H9 (cell line): ENCODE measurements at regions not wholly inside any gene's neighbourhood (a gene's known extent, or its start where the extent isn't known, plus 50 kb on each side); places are given as distances from the start of the nearest gene placed in this dataset.

Source experiments
- DNase-seq: peaks from one replicate; pipeline ENCODE4 v3.0.0-alpha.2; 2017
- H2AFZ ChIP-seq: one replicate; pipeline ENCODE4 v1.6.1; 2013; ENCODE audit warnings: mild to moderate bottlenecking, low read length, control low read depth, moderate library complexity
- H2AK5ac ChIP-seq: 2 replicates; pipeline ENCODE4 v1.6.1; 2013; ENCODE audit warnings: low read length, control low read depth, mixed read lengths; ENCODE audit not compliant: insufficient read length
- H2BK120ac ChIP-seq: one replicate; pipeline ENCODE4 v1.6.1; 2013; ENCODE audit warnings: low read depth, mild to moderate bottlenecking, low read length, control low read depth, inconsistent platforms; ENCODE audit not compliant: poor library complexity, severe bottlenecking
- H2BK12ac ChIP-seq: 2 replicates; pipeline ENCODE4 v1.6.1; 2013; ENCODE audit warnings: low read length, control low read depth, mixed read lengths, low read depth; ENCODE audit not compliant: insufficient read length
- H2BK15ac ChIP-seq: 2 replicates; pipeline ENCODE4 v1.6.1; 2013; ENCODE audit warnings: low read depth, low read length, control low read depth
- H2BK20ac ChIP-seq: one replicate; pipeline ENCODE4 v1.6.1; 2013; ENCODE audit warnings: low read depth, mild to moderate bottlenecking, low read length, control low read depth, inconsistent platforms; ENCODE audit not compliant: poor library complexity, severe bottlenecking
- H2BK5ac ChIP-seq: 2 replicates; pipeline ENCODE4 v1.6.1; 2013; ENCODE audit warnings: low read length, control low read depth, mixed read lengths; ENCODE audit not compliant: insufficient read length
- H3K14ac ChIP-seq: 2 replicates; pipeline ENCODE4 v1.6.1; 2013; ENCODE audit warnings: low read length, control low read depth; ENCODE audit not compliant: insufficient read depth
- H3K18ac ChIP-seq: 2 replicates; pipeline ENCODE4 v1.6.1; 2013; ENCODE audit warnings: low read depth, mild to moderate bottlenecking, mixed read lengths, low read length, control low read depth; ENCODE audit not compliant: insufficient read length
- H3K23ac ChIP-seq: 2 replicates; pipeline ENCODE4 v1.6.1; 2013; ENCODE audit warnings: low read length, control low read depth, mixed read lengths, low read depth; ENCODE audit not compliant: insufficient read length
- H3K23me2 ChIP-seq: 2 replicates; pipeline ENCODE4 v1.6.1; 2013; ENCODE audit warnings: low read depth, mild to moderate bottlenecking, mixed read lengths, low read length, control low read depth; ENCODE audit not compliant: insufficient read length, poor library complexity, severe bottlenecking
- H3K27ac ChIP-seq: 2 replicates; pipeline ENCODE4 v1.5.1; 2013; ENCODE audit warnings: low read length, control low read depth, mixed read lengths, low read depth; ENCODE audit not compliant: insufficient read length
- H3K27me3 ChIP-seq: 2 replicates; pipeline ENCODE4 v1.6.1; 2013; ENCODE audit warnings: low read length, control low read depth, inconsistent platforms; ENCODE audit not compliant: insufficient read depth
- H3K4ac ChIP-seq: 2 replicates; pipeline ENCODE4 v1.6.1; 2013; ENCODE audit warnings: low read depth, mild to moderate bottlenecking, control low read depth, inconsistent platforms, low read length, moderate library complexity
- H3K4me1 ChIP-seq: 2 replicates; pipeline ENCODE4 v1.6.1; 2013; ENCODE audit warnings: low read length, control low read depth, inconsistent platforms; ENCODE audit not compliant: insufficient read depth
- H3K4me2 ChIP-seq: 2 replicates; pipeline ENCODE4 v1.6.1; 2013; ENCODE audit warnings: low read length, control low read depth, mixed read lengths; ENCODE audit not compliant: insufficient read length, insufficient read depth
- H3K56ac ChIP-seq: 2 replicates; pipeline ENCODE4 v1.6.1; 2013; ENCODE audit warnings: low read depth, mild to moderate bottlenecking, mixed read lengths, low read length, control low read depth; ENCODE audit not compliant: insufficient read length
- H3K79me1 ChIP-seq: 2 replicates; pipeline ENCODE4 v1.6.1; 2013; ENCODE audit warnings: low read depth, mild to moderate bottlenecking, moderate library complexity, low read length, control low read depth, inconsistent platforms; ENCODE audit not compliant: insufficient read depth, poor library complexity, severe bottlenecking
- H3K79me2 ChIP-seq: 2 replicates; pipeline ENCODE4 v1.6.1; 2013; ENCODE audit warnings: low read length, control low read depth, inconsistent platforms; ENCODE audit not compliant: insufficient read depth
- H3K9ac ChIP-seq: 2 replicates; pipeline ENCODE4 v1.6.1; 2013; ENCODE audit warnings: low read length, control low read depth, mixed read lengths; ENCODE audit not compliant: insufficient read length; ENCODE audit errors: extremely low read depth
- H3K9me3 ChIP-seq: one replicate; pipeline ENCODE4 v1.6.1; 2013; ENCODE audit warnings: low read depth, low read length, inconsistent platforms; ENCODE audit not compliant: control insufficient read depth
- H3T11ph ChIP-seq: one replicate; pipeline ENCODE4 v1.6.1; 2013; ENCODE audit warnings: mild to moderate bottlenecking, low read length, control low read depth, inconsistent platforms
- H4K20me1 ChIP-seq: one replicate; pipeline ENCODE4 v1.6.1; 2013; ENCODE audit not compliant: control insufficient read depth, insufficient read length, insufficient read depth
- H4K5ac ChIP-seq: 2 replicates; pipeline ENCODE4 v1.6.1; 2013; ENCODE audit warnings: low read depth, mild to moderate bottlenecking, mixed read lengths, low read length, control low read depth; ENCODE audit not compliant: insufficient read length
- H4K8ac ChIP-seq: replicated peaks from 2 replicates; pipeline ENCODE4 v1.6.1; 2013; ENCODE audit warnings: low read length, control low read depth, mixed read lengths, low read depth; ENCODE audit not compliant: insufficient read length
- H4K91ac ChIP-seq: 2 replicates; pipeline ENCODE4 v1.6.1; 2013; ENCODE audit warnings: low read depth, mild to moderate bottlenecking, moderate library complexity, mixed read lengths, low read length, control low read depth; ENCODE audit not compliant: insufficient read length
- H3K27ac Mint-ChIP-seq, 3 experiments: 2 replicates in 2 of 3; 3 replicates in 1 of 3; pipeline ENCODE4 v1.8.0; 2020 to 2021; ENCODE audit warnings: mixed read lengths in 3 of 3, mild to moderate bottlenecking in 1 of 3, moderate library complexity in 1 of 3
- H3K27me3 Mint-ChIP-seq: 2 replicates; pipeline ENCODE4 v1.8.0; 2021; ENCODE audit warnings: low read depth, mild to moderate bottlenecking, moderate library complexity, mixed read lengths
- H3K36me3 Mint-ChIP-seq, 3 experiments: 2 replicates in 2 of 3; 3 replicates in 1 of 3; pipeline ENCODE4 v1.8.0; 2020 to 2021; ENCODE audit warnings: low read depth in 3 of 3, mixed read lengths in 3 of 3; ENCODE audit not compliant: insufficient read depth in 1 of 3
- H3K4me1 Mint-ChIP-seq, 2 experiments: 2 replicates each; pipeline ENCODE4 v1.8.0; 2020; ENCODE audit warnings: mixed read lengths in 2 of 2
- H3K4me3 Mint-ChIP-seq, 2 experiments: 2 replicates in 1 of 2; 3 replicates in 1 of 2; pipeline ENCODE4 v1.8.0; 2020 to 2021; ENCODE audit warnings: mild to moderate bottlenecking in 2 of 2, mixed read lengths in 2 of 2, moderate library complexity in 1 of 2
- H3K9me3 Mint-ChIP-seq, 2 experiments: 2 replicates in 1 of 2; 3 replicates in 1 of 2; pipeline ENCODE4 v1.8.0; 2020; ENCODE audit warnings: mild to moderate bottlenecking in 2 of 2, mixed read lengths in 2 of 2, moderate library complexity in 1 of 2
- TF ChIP-seq, protein P1 (sequence below): fragments of 200-600 bp; sonication (generic); conservative IDR thresholded peaks from 3 replicates; pipeline ENCODE4 v1.8.0; 2021; ENCODE audit warnings: antibody characterized with exemption, mild to moderate bottlenecking

DNA sequence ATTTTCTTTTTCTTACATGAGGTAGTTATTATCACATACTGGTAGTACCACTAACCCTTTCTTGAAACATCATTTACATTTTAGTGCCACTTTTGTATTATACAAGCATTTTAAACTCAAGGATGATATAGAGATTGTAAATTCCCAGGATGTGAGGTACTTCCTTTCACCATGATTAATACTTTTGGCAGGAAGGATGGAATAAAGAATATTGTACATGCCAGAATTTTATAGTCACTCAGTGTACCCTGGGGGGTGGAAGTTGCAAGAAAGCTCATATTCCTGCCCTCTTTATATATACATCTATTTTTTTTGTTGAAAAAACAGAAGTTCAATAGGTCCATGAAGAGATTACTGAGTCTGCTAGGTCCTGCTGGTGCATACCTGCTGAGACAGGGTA lies 141.0 kb upstream of the PLSCR5 start:
- Histone ChIP-seq H3K23me2 (no peaks in the 10 kb centered on the region), H3T11ph (no peak overlapping the region), H4K5ac (no peak overlapping the region), H3K4me1 (no peaks in the 10 kb centered on the region), H3K27ac (no peak overlapping the region), H3K4ac (no peak overlapping the region), H3K9me3 (no peaks in the 10 kb centered on the region), H3K79me2 (no peaks in the 10 kb centered on the region), H4K8ac (no peak overlapping the region), H2BK12ac (no peak overlapping the region), H4K20me1 (no peaks in the 10 kb centered on the region), H2BK120ac (no peak overlapping the region), H3K4me2 (no peak overlapping the region), H3K9ac (no peak overlapping the region), H2AFZ (no peak overlapping the region), H3K14ac (no peak overlapping the region), H2BK15ac (no peak overlapping the region), H2AK5ac (no peak overlapping the region), H3K27me3 (no peaks in the 10 kb centered on the region), H4K91ac (no peak overlapping the region), H2BK5ac (no peak overlapping the region), H3K18ac (no peak overlapping the region), H3K23ac (no peak overlapping the region), H2BK20ac (no peak overlapping the region), H3K79me1 (no peaks in the 10 kb centered on the region), H3K56ac (no peak overlapping the region)
- peaks cover 0 to 2% of the 10 kb centered on the region in 2 experiments; a peak in 1 of 5 replicates for H3K9me3 Mint-ChIP-seq
- no peaks in the 10 kb centered on the region; a peak in 1 of 7 replicates for H3K36me3 Mint-ChIP-seq
- no peaks in the 10 kb centered on the region for H3K27me3 Mint-ChIP-seq
- H3K4me1 Mint-ChIP-seq = no peaks in the 10 kb centered on the region; a peak in 1 of 4 replicates
- H3K27ac Mint-ChIP-seq = no peak overlapping the region
- TF ChIP-seq, protein P1, sequence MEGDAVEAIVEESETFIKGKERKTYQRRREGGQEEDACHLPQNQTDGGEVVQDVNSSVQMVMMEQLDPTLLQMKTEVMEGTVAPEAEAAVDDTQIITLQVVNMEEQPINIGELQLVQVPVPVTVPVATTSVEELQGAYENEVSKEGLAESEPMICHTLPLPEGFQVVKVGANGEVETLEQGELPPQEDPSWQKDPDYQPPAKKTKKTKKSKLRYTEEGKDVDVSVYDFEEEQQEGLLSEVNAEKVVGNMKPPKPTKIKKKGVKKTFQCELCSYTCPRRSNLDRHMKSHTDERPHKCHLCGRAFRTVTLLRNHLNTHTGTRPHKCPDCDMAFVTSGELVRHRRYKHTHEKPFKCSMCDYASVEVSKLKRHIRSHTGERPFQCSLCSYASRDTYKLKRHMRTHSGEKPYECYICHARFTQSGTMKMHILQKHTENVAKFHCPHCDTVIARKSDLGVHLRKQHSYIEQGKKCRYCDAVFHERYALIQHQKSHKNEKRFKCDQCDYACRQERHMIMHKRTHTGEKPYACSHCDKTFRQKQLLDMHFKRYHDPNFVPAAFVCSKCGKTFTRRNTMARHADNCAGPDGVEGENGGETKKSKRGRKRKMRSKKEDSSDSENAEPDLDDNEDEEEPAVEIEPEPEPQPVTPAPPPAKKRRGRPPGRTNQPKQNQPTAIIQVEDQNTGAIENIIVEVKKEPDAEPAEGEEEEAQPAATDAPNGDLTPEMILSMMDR = no peak
- H3K4me3 Mint-ChIP-seq = no peak overlapping the region
- no peak for DNase-seq
